C4-2B (cell line): ENCODE measurements at regions not wholly inside any gene's neighbourhood (a gene's known extent, or its start where the extent isn't known, plus 50 kb on each side); places are given as distances from the start of the nearest gene placed in this dataset.

Experiments
- CTCF ChIP-seq: fragments of 450-650 bp; conservative IDR thresholded peaks from 2 replicates; pipeline ENCODE4 v1.5.1; 2017; ENCODE audit warnings: mild to moderate bottlenecking
- ZFX ChIP-seq: fragments of 450-650 bp; IDR thresholded peaks from 2 replicates; pipeline ENCODE4 v1.6.1; 2017

GRCh38 chr17:55580596-55581133, 69.4 kb upstream of the SMIM36 start:
- TF ChIP-seq CTCF (no peak), ZFX (no peak)
